NCI-H1417 (cell line): ENCODE measurements at regions not wholly inside any gene's neighbourhood (a gene's known extent, or its start where the extent isn't known, plus 50 kb on each side); places are given as distances from the start of the nearest gene placed in this dataset.
A peak's percentile ranks its signal among the peaks of the same experiment; 100 is the strongest.
"Not testable (repeated sequence)": the region's sequence is repeated elsewhere in the genome, so short reads cannot be mapped to it uniquely, and the experiment has no call there.

Experiments used
- DNase-seq, 3 experiments: peaks; one replicate each; lab custom pipeline; 2025; lab: John Stamatoyannopoulos, UW

GRCh38 chrX:15116900-15117299 is 153.0 kb downstream of the ASB9 start:
- DNase-seq: no peak

- DNase-seq: no peak
Observed at GRCh38 chrX:15114743-15115566, 154.9 kb downstream of the ASB9 start.

- no peak for DNase-seq
Observed at GRCh38 chrX:15107367-15107988, 162.4 kb downstream of the ASB9 start.

GRCh38 chrX:15098505-15098904 is 171.4 kb downstream of the ASB9 start:
- no peak for DNase-seq

- DNase-seq: peak in 1 of 3 experiments; percentile 39
Observed at GRCh38 chrX:15087747-15088146, 182.1 kb downstream of the ASB9 start.

- no peak for DNase-seq
Observed at GRCh38 chrX:15073313-15073712, 196.6 kb downstream of the ASB9 start.

- no peak for DNase-seq
Observed at GRCh38 chrX:15072880-15073279, 197.0 kb downstream of the ASB9 start.

GRCh38 chrX:15072259-15072658 is 197.6 kb downstream of the ASB9 start:
- no peak for DNase-seq

- DNase-seq: no peak
Observed at GRCh38 chrX:15059474-15059873, 186.3 kb downstream of the MOSPD2 start.

GRCh38 chrX:15056044-15056443 is 182.8 kb downstream of the MOSPD2 start:
- no peak for DNase-seq

GRCh38 chrX:15055146-15055930 is 182.1 kb downstream of the MOSPD2 start:
- DNase-seq: no peak

- no peak for DNase-seq
Observed at GRCh38 chrX:15050395-15050794, 177.2 kb downstream of the MOSPD2 start.

GRCh38 chrX:15043538-15043937 is 170.3 kb downstream of the MOSPD2 start:
- no peak for DNase-seq

- no peak for DNase-seq
Observed at GRCh38 chrX:15033917-15034316, 160.7 kb downstream of the MOSPD2 start.

GRCh38 chrX:15017491-15017890 is 144.3 kb downstream of the MOSPD2 start:
- DNase-seq: no peak

GRCh38 chrX:15016051-15016450 is 142.8 kb downstream of the MOSPD2 start:
- DNase-seq: no peak

- DNase-seq: no peak
Observed at GRCh38 chrX:15014281-15014680, 141.1 kb downstream of the MOSPD2 start.

- DNase-seq: no peak
Observed at GRCh38 chrX:15013461-15013860, 140.2 kb downstream of the MOSPD2 start.

- DNase-seq: no peak
Observed at GRCh38 chrX:14997271-14997670, 124.0 kb downstream of the MOSPD2 start.

- not testable (repeated sequence) for DNase-seq
Observed at GRCh38 chrX:14984425-14984824, 111.2 kb downstream of the MOSPD2 start.
